CD4-positive, alpha-beta T cell (primary cell): ENCODE measurements at regions not wholly inside any gene's neighbourhood (a gene's known extent, or its start where the extent isn't known, plus 50 kb on each side); places are given as distances from the start of the nearest gene placed in this dataset.

Experiments
- ATAC-seq: fragments of 200-7000 bp; cut with Tn5 transposase; one replicate; pipeline ENCODE4 v1.10.0; 2022; ENCODE audit warnings: mild to moderate bottlenecking; ENCODE audit not compliant: poor library complexity
- CTCF ChIA-PET: fragments of 350-600 bp; sonication (Branson Sonifier 250); formaldehyde crosslinking; loops from one replicate; lab custom pipeline; 2021; ENCODE audit warnings: antibody characterized with exemption, inconsistent platforms; lab: Charles Lee
- POLR2A ChIA-PET: fragments of 350-600 bp; sonication (Branson Sonifier 250); formaldehyde crosslinking; loops from one replicate; lab custom pipeline; 2021; ENCODE audit warnings: antibody characterized with exemption, inconsistent platforms; lab: Charles Lee
- DNase-seq, 14 experiments: peaks; one replicate each; pipeline ENCODE4 v3.0.0-alpha.2; 2013 to 2020; ENCODE audit warnings: mixed read lengths in 2 of 14
- H3K27ac ChIP-seq, 2 donors: one replicate each; pipeline versions ENCODE4 v1.5.1 to v1.7.0; 2013; ENCODE audit warnings: low read length in 2 of 2, low read depth in 1 of 2, mild to moderate bottlenecking in 1 of 2
- H3K27me3 ChIP-seq, 2 experiments: 1 replicate in 1 of 2; 2 replicates in 1 of 2; pipeline versions ENCODE4 v1.6.1 to v1.7.0; 2013; ENCODE audit warnings: low read length in 2 of 2, control low read depth in 1 of 2, mild to moderate bottlenecking in 1 of 2, moderate library complexity in 1 of 2; ENCODE audit not compliant: insufficient read depth in 2 of 2, control insufficient read depth in 1 of 2
- H3K36me3 ChIP-seq: one replicate; pipeline ENCODE4 v1.6.1; 2013; ENCODE audit warnings: low read length, control low read depth; ENCODE audit not compliant: insufficient read depth
- H3K4me1 ChIP-seq: one replicate; pipeline ENCODE4 v1.6.1; 2013; ENCODE audit warnings: low read length, control low read depth; ENCODE audit not compliant: insufficient read depth
- H3K4me3 ChIP-seq: one replicate; pipeline ENCODE4 v1.5.1; 2013; ENCODE audit warnings: mild to moderate bottlenecking, low read length, moderate library complexity
- H3K9me3 ChIP-seq, 2 experiments: 1 replicate in 1 of 2; 2 replicates in 1 of 2; pipeline versions ENCODE4 v1.6.1 to v1.7.0; 2013; ENCODE audit warnings: low read length in 2 of 2, mild to moderate bottlenecking in 2 of 2, control low read depth in 1 of 2, moderate library complexity in 1 of 2; ENCODE audit not compliant: control insufficient read depth in 1 of 2, insufficient read depth in 1 of 2
- H3K27ac Mint-ChIP-seq: one replicate; pipeline ENCODE4 v1.8.0; 2020; ENCODE audit warnings: mixed read lengths
- H3K27me3 Mint-ChIP-seq: one replicate; pipeline ENCODE4 v1.8.0; 2021; ENCODE audit warnings: mixed read lengths
- H3K36me3 Mint-ChIP-seq: one replicate; pipeline ENCODE4 v1.8.0; 2021; ENCODE audit warnings: low read depth, mixed read lengths
- H3K4me1 Mint-ChIP-seq: one replicate; pipeline ENCODE4 v1.8.0; 2021; ENCODE audit warnings: low read depth, mixed read lengths
- H3K4me3 Mint-ChIP-seq: one replicate; pipeline ENCODE4 v1.8.0; 2020; ENCODE audit warnings: mild to moderate bottlenecking, mixed read lengths
- H3K9me3 Mint-ChIP-seq: one replicate; pipeline ENCODE4 v1.8.0; 2020; ENCODE audit warnings: mixed read lengths
- intact Hi-C, 2 experiments: fragments of 100-400 bp; cut with DNase I in 1 of 2; cut with micrococcal nuclease in 1 of 2; formaldehyde crosslinking; loops; one replicate each; pipeline versions ENCODE4 v1.15.1 to v1.9.0; 2023 to 2025; cut with DNase I, micrococcal nuclease
- TF ChIP-seq, protein P1 (sequence below): fragments of 200-600 bp; IDR thresholded peaks from one replicate; pipeline ENCODE4 v1.8.0; 2022; ENCODE audit warnings: antibody characterized with exemption, mild to moderate bottlenecking

DNA sequence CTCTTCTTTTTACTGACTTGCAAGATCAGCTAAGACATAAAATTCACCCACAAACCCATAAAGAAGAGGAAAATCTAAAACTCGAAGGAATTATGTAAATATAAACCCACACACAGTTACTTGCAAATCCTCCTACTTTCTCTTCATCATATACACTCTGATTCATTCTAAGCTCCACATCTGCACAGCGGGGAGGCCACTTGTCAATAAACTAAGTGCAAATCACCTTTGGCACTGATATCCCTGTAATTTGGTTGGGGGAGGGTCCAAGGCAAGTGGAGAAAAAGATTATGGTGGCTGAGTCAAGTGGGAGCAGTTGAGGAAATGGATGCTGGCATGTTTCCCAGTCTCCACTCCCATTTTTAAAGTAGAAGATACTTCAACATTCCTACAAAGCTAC is 596.5 kb downstream of the MATN1 start:
- ChIA-PET POLR2A (interaction anchor here (0.6 kb wide), 1 partner anchor 900 kb away, joined by 3 read pairs; no protein-coding TSS in a partner anchor), CTCF (no interaction called here)
- H3K4me3 Mint-ChIP-seq: no peak overlapping the region

DNA sequence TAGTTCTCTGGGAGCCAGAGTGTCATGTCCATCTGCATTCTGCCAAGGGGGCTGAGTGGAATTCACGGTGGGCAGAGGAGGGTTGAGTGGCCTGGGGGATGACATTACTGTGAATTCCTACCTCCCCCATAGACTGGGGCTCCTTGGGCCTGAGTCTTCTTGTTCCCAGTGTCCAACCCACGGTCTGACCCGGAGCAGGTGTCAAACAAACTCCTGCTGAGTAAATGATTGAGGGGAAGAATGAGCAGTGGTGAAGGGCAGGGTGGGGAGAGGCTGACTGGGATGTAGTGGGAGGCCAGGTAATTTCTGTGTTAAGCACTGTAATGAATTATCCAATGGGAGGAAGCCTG is 597.6 kb downstream of the MATN1 start:
- peaks cover 0 to 7% of the 10 kb centered on the region in 2 experiments for H3K27me3 ChIP-seq
- no peaks in the 10 kb centered on the region for H3K9me3 Mint-ChIP-seq
- ChIA-PET CTCF (no interaction called here), POLR2A (no interaction called here)
- H3K4me1 Mint-ChIP-seq: no peaks in the 10 kb centered on the region
- DNase-seq (no peak), ATAC-seq (no peak)
- H3K4me1 ChIP-seq: no peaks in the 10 kb centered on the region
- H3K9me3 ChIP-seq: peaks cover 0 to 6% of the 10 kb centered on the region in 2 experiments
- H3K36me3 ChIP-seq: no peaks in the 10 kb centered on the region
- peaks cover 11% of the 10 kb centered on the region for H3K27me3 Mint-ChIP-seq
- H3K4me3 ChIP-seq: no peak overlapping the region
- no peaks in the 10 kb centered on the region for H3K36me3 Mint-ChIP-seq
- TF ChIP-seq, protein P1, sequence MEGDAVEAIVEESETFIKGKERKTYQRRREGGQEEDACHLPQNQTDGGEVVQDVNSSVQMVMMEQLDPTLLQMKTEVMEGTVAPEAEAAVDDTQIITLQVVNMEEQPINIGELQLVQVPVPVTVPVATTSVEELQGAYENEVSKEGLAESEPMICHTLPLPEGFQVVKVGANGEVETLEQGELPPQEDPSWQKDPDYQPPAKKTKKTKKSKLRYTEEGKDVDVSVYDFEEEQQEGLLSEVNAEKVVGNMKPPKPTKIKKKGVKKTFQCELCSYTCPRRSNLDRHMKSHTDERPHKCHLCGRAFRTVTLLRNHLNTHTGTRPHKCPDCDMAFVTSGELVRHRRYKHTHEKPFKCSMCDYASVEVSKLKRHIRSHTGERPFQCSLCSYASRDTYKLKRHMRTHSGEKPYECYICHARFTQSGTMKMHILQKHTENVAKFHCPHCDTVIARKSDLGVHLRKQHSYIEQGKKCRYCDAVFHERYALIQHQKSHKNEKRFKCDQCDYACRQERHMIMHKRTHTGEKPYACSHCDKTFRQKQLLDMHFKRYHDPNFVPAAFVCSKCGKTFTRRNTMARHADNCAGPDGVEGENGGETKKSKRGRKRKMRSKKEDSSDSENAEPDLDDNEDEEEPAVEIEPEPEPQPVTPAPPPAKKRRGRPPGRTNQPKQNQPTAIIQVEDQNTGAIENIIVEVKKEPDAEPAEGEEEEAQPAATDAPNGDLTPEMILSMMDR: no peak
- no peak overlapping the region for H3K27ac Mint-ChIP-seq
- intact Hi-C loops: no loop called here
- H3K27ac ChIP-seq: no peak overlapping the region
- no peak overlapping the region for H3K4me3 Mint-ChIP-seq

More for the DNA sequence above, 596.5 kb downstream of the MATN1 start:
- Histone ChIP-seq H3K4me3 (no peak overlapping the region), H3K27me3 (peaks cover 0 to 7% of the 10 kb centered on the region in 2 experiments), H3K27ac (no peak overlapping the region), H3K9me3 (peaks cover 0 to 6% of the 10 kb centered on the region in 2 experiments), H3K4me1 (no peaks in the 10 kb centered on the region), H3K36me3 (no peaks in the 10 kb centered on the region)
- Mint-ChIP-seq H3K27me3 (peaks cover 12% of the 10 kb centered on the region), H3K27ac (no peak overlapping the region), H3K9me3 (no peaks in the 10 kb centered on the region), H3K36me3 (no peaks in the 10 kb centered on the region), H3K4me1 (no peaks in the 10 kb centered on the region)
- ATAC-seq (no peak), DNase-seq (no peak)
- TF ChIP-seq, protein P1: no peak
- intact Hi-C loops: no loop called here

DNA sequence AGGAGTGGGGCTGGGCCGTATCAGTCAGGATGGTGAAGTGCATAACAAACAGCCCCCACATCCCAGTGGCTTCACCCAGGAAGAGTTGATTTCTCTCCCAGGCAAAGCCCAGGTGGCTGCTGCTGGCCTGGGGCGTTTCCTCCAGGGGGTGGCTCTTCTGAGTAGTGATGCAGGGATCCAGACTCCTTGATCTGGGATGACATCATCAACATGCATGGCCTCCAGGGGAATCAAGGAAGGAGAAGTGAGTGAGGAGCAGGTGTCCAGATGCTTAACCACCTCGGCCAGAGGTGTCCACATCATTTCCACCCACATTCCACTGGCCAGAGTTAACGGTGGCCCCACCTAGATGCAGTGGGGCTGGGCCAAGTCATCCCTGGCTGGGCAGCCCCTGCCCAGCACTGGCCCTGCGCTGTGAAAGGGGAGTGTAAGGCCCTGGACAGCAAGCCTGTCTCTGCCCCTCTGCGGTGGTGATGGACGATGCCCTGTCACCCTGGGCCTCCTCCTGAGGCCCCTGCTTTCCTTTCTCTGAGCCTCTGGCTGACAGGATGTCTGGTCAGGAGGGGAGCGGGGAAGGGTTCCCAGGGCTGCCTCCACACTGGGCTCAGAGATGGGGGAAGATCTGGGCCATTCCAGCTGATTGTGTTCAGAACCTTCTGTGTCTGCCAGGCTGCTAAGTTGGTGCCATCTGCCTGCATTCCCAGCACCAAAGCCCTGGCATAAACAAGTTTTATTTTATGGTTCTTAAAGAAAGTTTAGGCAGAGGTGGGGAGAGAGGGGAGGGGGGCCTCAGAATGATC is 598.2 kb downstream of the MATN1 start:
- TF ChIP-seq, protein P1: no peak
- Histone ChIP-seq H3K9me3 (peaks cover 0 to 6% of the 10 kb centered on the region in 2 experiments), H3K27ac (no peak overlapping the region), H3K27me3 (peaks cover 0 to 7% of the 10 kb centered on the region in 2 experiments), H3K4me1 (no peaks in the 10 kb centered on the region), H3K4me3 (no peak overlapping the region), H3K36me3 (no peaks in the 10 kb centered on the region)
- Mint-ChIP-seq H3K36me3 (no peaks in the 10 kb centered on the region), H3K9me3 (no peaks in the 10 kb centered on the region), H3K27ac (no peak overlapping the region), H3K4me1 (no peaks in the 10 kb centered on the region), H3K27me3 (peaks cover 5% of the 10 kb centered on the region), H3K4me3 (no peak overlapping the region)
- CTCF ChIA-PET: no interaction called here
- POLR2A ChIA-PET: no interaction called here
- no peak for DNase-seq
- no peak for ATAC-seq
- intact Hi-C loops: no loop called here
